MM.1S (cell line): ENCODE measurements at regions not wholly inside any gene's neighbourhood (a gene's known extent, or its start where the extent isn't known, plus 50 kb on each side); places are given as distances from the start of the nearest gene placed in this dataset.

Experiments
- DNase-seq: peaks from one replicate; pipeline ENCODE4 v3.0.0-alpha.2; 2015
- H2AFZ ChIP-seq: fragments of 300-600 bp; sonication (generic); 2 replicates; pipeline ENCODE4 v1.6.0; 2016; ENCODE audit warnings: antibody characterized with exemption, low read length
- H3F3A ChIP-seq: fragments of 300-600 bp; sonication (generic); 2 replicates; pipeline ENCODE4 v1.6.1; 2016; ENCODE audit warnings: mild to moderate bottlenecking, antibody characterized with exemption, low read length, moderate library complexity, mixed read lengths; ENCODE audit not compliant: insufficient read depth
- H3K27ac ChIP-seq: fragments of 300-600 bp; sonication (generic); 2 replicates; pipeline ENCODE4 v1.5.1; 2016; ENCODE audit warnings: mild to moderate bottlenecking, low read length
- H3K27me3 ChIP-seq: fragments of 300-600 bp; sonication (generic); replicated peaks from 2 replicates; pipeline ENCODE4 v1.6.0; 2016; ENCODE audit warnings: low read length; ENCODE audit not compliant: insufficient read depth
- H3K36me3 ChIP-seq: fragments of 300-600 bp; sonication (generic); replicated peaks from 2 replicates; pipeline ENCODE4 v1.6.1; 2016; ENCODE audit warnings: mild to moderate bottlenecking, low read length, mixed read lengths; ENCODE audit not compliant: insufficient read depth
- H3K4me1 ChIP-seq: fragments of 300-600 bp; sonication (generic); 2 replicates; pipeline ENCODE4 v1.6.1; 2016; ENCODE audit warnings: low read length, mixed read lengths
- H3K4me2 ChIP-seq: fragments of 300-600 bp; sonication (generic); 2 replicates; pipeline ENCODE4 v1.6.0; 2016; ENCODE audit warnings: low read depth, low read length
- H3K4me3 ChIP-seq: fragments of 300-600 bp; sonication (generic); 2 replicates; pipeline ENCODE4 v1.5.1; 2016; ENCODE audit warnings: low read length, mixed read lengths
- H3K79me2 ChIP-seq: fragments of 300-600 bp; sonication (generic); 2 replicates; pipeline ENCODE4 v1.6.1; 2016; ENCODE audit warnings: mixed run types, low read length, mixed read lengths
- H3K9ac ChIP-seq: fragments of 300-600 bp; sonication (generic); 2 replicates; pipeline ENCODE4 v1.6.1; 2016; ENCODE audit warnings: low read length, mixed read lengths
- H3K9me2 ChIP-seq: fragments of 300-600 bp; sonication (generic); replicated peaks from 2 replicates; pipeline ENCODE4 v1.6.1; 2016; ENCODE audit warnings: mild to moderate bottlenecking, low read length, mixed read lengths; ENCODE audit not compliant: insufficient read depth
- H3K9me3 ChIP-seq: fragments of 300-600 bp; sonication (generic); replicated peaks from 2 replicates; pipeline ENCODE4 v1.6.1; 2016; ENCODE audit warnings: mild to moderate bottlenecking, low read length, mixed read lengths; ENCODE audit not compliant: insufficient read depth
- H4K20me1 ChIP-seq: fragments of 300-600 bp; sonication (generic); 2 replicates; pipeline ENCODE4 v1.6.1; 2016; ENCODE audit warnings: mild to moderate bottlenecking, low read length, moderate library complexity, mixed read lengths; ENCODE audit not compliant: insufficient read depth
- CTCF ChIP-seq: fragments of 300-600 bp; sonication (generic); IDR thresholded peaks from 2 replicates; pipeline ENCODE4 v1.5.1; 2016; ENCODE audit warnings: antibody characterized with exemption, low read length, mixed read lengths
- EZH2 ChIP-seq: fragments of 300-600 bp; sonication (generic); optimal IDR thresholded peaks from 2 replicates; pipeline ENCODE3; 2017; ENCODE audit warnings: low read depth, mild to moderate bottlenecking, antibody characterized with exemption, low read length, mixed read lengths
- EZH2phosphoT487 ChIP-seq: fragments of 300-600 bp; sonication (generic); IDR thresholded peaks from 2 replicates; pipeline ENCODE4 v1.6.1; 2018; ENCODE audit warnings: antibody characterized with exemption, low read length

- Histone ChIP-seq H3K36me3 (no peaks in the 10 kb centered on the region), H3K4me3 (no peak overlapping the region), H3K4me2 (no peak overlapping the region), H3K9ac (no peak overlapping the region), H3K9me2 (no peaks in the 10 kb centered on the region), H3K79me2 (no peaks in the 10 kb centered on the region), H4K20me1 (no peaks in the 10 kb centered on the region), H3K4me1 (no peaks in the 10 kb centered on the region), H2AFZ (no peak overlapping the region), H3K27ac (no peak overlapping the region), H3K9me3 (no peaks in the 10 kb centered on the region), H3F3A (no peaks in the 10 kb centered on the region), H3K27me3 (no peaks in the 10 kb centered on the region)
- TF ChIP-seq EZH2phosphoT487: no peak
- TF ChIP-seq CTCF: no peak
- no peak for TF ChIP-seq EZH2
- DNase-seq: no peak
Observed at GRCh38 chr9:73050887-73051550, 98.2 kb upstream of the ALDH1A1 start.

GRCh38 chr9:73050065-73050816 is 97.4 kb upstream of the ALDH1A1 start:
- H3K36me3 ChIP-seq: no peaks in the 10 kb centered on the region
- H3K9me3 ChIP-seq: no peaks in the 10 kb centered on the region
- no peak overlapping the region for H3K4me3 ChIP-seq
- H3K79me2 ChIP-seq: no peaks in the 10 kb centered on the region
- TF ChIP-seq EZH2phosphoT487 (no peak), EZH2 (no peak), CTCF (no peak)
- no peak for DNase-seq
- no peak overlapping the region for H3K27ac ChIP-seq
- no peaks in the 10 kb centered on the region for H3F3A ChIP-seq
- H3K9me2 ChIP-seq: no peaks in the 10 kb centered on the region
- H3K9ac ChIP-seq: no peak overlapping the region
- no peaks in the 10 kb centered on the region for H3K27me3 ChIP-seq
- H4K20me1 ChIP-seq: no peaks in the 10 kb centered on the region
- H2AFZ ChIP-seq: no peak overlapping the region
- no peak overlapping the region for H3K4me2 ChIP-seq
- no peaks in the 10 kb centered on the region for H3K4me1 ChIP-seq

DNA sequence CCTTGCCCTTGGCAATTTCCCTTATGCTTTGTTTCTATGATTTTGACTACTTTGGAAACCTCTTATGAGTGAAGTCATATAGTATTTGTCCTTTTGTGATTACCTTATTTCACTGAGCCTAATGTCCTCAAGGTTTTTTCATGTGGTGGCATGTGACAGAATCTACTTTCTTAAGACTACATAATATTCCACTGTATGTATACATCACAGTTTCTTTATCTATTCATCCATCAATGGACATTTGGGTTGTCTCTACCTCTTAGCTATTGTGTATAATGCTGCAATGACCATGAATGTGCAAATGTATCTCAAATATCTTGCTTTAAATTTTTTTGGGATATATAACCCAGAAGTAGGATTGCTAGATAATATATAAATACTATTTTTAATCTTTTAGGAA is 96.4 kb upstream of the ALDH1A1 start:
- no peak for TF ChIP-seq EZH2
- TF ChIP-seq EZH2phosphoT487: no peak
- no peak for TF ChIP-seq CTCF
- H3K4me3 ChIP-seq: no peak overlapping the region

More for the DNA sequence above, 96.4 kb upstream of the ALDH1A1 start:
- no peaks in the 10 kb centered on the region for H3K4me1 ChIP-seq
- H3K9me3 ChIP-seq: no peaks in the 10 kb centered on the region
- H3K4me2 ChIP-seq: no peak overlapping the region
- no peak overlapping the region for H3K27ac ChIP-seq
- H4K20me1 ChIP-seq: no peaks in the 10 kb centered on the region
- H3K9ac ChIP-seq: no peak overlapping the region
- no peaks in the 10 kb centered on the region for H3K27me3 ChIP-seq
- H2AFZ ChIP-seq: no peak overlapping the region
- H3K79me2 ChIP-seq: no peaks in the 10 kb centered on the region
- DNase-seq: no peak
- no peaks in the 10 kb centered on the region for H3F3A ChIP-seq
- no peaks in the 10 kb centered on the region for H3K36me3 ChIP-seq
- no peaks in the 10 kb centered on the region for H3K9me2 ChIP-seq
